Heart left ventricle (tissue), 16 donors: ENCODE measurements at regions not wholly inside any gene's neighbourhood (a gene's known extent, or its start where the extent isn't known, plus 50 kb on each side); places are given as distances from the start of the nearest gene placed in this dataset.
A peak's percentile ranks its signal among the peaks of the same experiment; 100 is the strongest.
"Not testable (repeated sequence)": the region's sequence is repeated elsewhere in the genome, so short reads cannot be mapped to it uniquely, and the experiment has no call there.

ENCODE experiments used
- ATAC-seq, 4 donors: fragments of 200-7000 bp; cut with Tn5 transposase; one replicate each; pipeline ENCODE4 v1.9.1; 2020 to 2022; ENCODE audit warnings: moderate library complexity in 4 of 4, mild to moderate bottlenecking in 3 of 4, moderate number of reproducible peaks in 1 of 4
- DNase-seq, 5 donors: peaks; one replicate each; pipeline ENCODE4 v3.0.0-alpha.2; 2020
- H3K27ac ChIP-seq, 12 donors: fragments of 200-600 bp; sonication (generic) in 4 of 12; one replicate each; pipeline versions ENCODE4 v1.5.0 to v1.8.0; 2016 to 2022; ENCODE audit warnings: mild to moderate bottlenecking in 2 of 12
- H3K27me3 ChIP-seq, 9 donors: fragments of 200-600 bp; sonication (generic) in 2 of 9; one replicate each; pipeline versions ENCODE4 v1.5.1 to v1.8.0; 2016 to 2022; ENCODE audit warnings: mild to moderate bottlenecking in 3 of 9
- H3K36me3 ChIP-seq, 9 donors: fragments of 200-600 bp; sonication (generic) in 2 of 9; one replicate each; pipeline versions ENCODE4 v1.5.0 to v1.8.0; 2018 to 2022; ENCODE audit warnings: mild to moderate bottlenecking in 2 of 9
- H3K4me1 ChIP-seq, 12 donors: fragments of 200-600 bp; sonication (generic) in 4 of 12; one replicate each; pipeline versions ENCODE4 v1.5.0 to v1.8.0; 2016 to 2022; ENCODE audit warnings: mild to moderate bottlenecking in 3 of 12
- H3K4me3 ChIP-seq, 12 donors: fragments of 200-600 bp; sonication (generic) in 4 of 12; one replicate each; pipeline versions ENCODE4 v1.5.0 to v1.8.0; 2017 to 2022; ENCODE audit warnings: mild to moderate bottlenecking in 9 of 12, moderate library complexity in 4 of 12
- H3K9me3 ChIP-seq, 12 donors: fragments of 200-600 bp; sonication (generic) in 4 of 12; one replicate each; pipeline versions ENCODE4 v1.5.0 to v1.8.0; 2016 to 2022; ENCODE audit warnings: mild to moderate bottlenecking in 1 of 12
- POLR2A ChIP-seq, 2 donors: fragments of 450-650 bp; IDR thresholded peaks; one replicate each; pipeline ENCODE4 v1.6.1; 2017; ENCODE audit warnings: antibody characterized with exemption in 2 of 2, mild to moderate bottlenecking in 2 of 2, moderate library complexity in 2 of 2
- WGBS, 4 donors: extraction: QIAGEN DNeasy Blood & Tissue Kit in 2 of 4; methylation state at CpG; one replicate each; pipeline versions ENCODE4 v1.1.5 to v1.1.7; 2013 to 2018; 5-methylcytosine and 5-hydroxymethylcytosine counted together
- intact Hi-C, 10 donors: fragments of 100-400 bp; cut with DNase I; formaldehyde crosslinking; loops; one replicate each; pipeline versions ENCODE4 v1.11.1 to v1.14.2; 2022
- TF ChIP-seq, protein P1 (sequence below), 12 donors: fragments of 200-600 bp; sonication (generic) in 4 of 12; IDR thresholded peaks; one replicate each; pipeline versions ENCODE4 v1.5.0 to v1.8.0; 2018 to 2022; ENCODE audit warnings: antibody characterized with exemption in 12 of 12, mild to moderate bottlenecking in 5 of 12
- donor health status: ischemic (EF 13 %, LVEDD 7.1; RV severe dilation, severe dysfunction).
- donor health status: healthy with polysubstance abuse.
- donor health status: DM: no; HTN: yes; CAD: no.
- donor health status: DM: no; HTN: no; CAD: no.
- donor health status: ischemic (EF 25% LVEDD 6.9; RV normal size, moderate dysfunction).
- donor health status: ischemic (EF 25% LVEDD 5.7; RV mildly dilated, moderate dysfunction).
- donor health status: healthy.
- donor health status: DM: yes; HTN: yes; CAD: no.
- donor health status: ischemic (EF 35%, LVEDD 5.7; RV mildly dilated, moderate dysfunction).
- donor health status: nonischemic (EF 11% LVEDD 7.7; RV severe dilation, severe dysfunction).
- donor health status: DM: yes; HTN: yes; CAD: no.
- donor health status: PGD.
- donor health status: ischemic (EF 29% LVEDD 5.4; RV normal size, mild dysfunction).
- donor health status: nonischemic (EF 23%, LVEDD 6.1; RV moderate dilation, normal function).

DNA sequence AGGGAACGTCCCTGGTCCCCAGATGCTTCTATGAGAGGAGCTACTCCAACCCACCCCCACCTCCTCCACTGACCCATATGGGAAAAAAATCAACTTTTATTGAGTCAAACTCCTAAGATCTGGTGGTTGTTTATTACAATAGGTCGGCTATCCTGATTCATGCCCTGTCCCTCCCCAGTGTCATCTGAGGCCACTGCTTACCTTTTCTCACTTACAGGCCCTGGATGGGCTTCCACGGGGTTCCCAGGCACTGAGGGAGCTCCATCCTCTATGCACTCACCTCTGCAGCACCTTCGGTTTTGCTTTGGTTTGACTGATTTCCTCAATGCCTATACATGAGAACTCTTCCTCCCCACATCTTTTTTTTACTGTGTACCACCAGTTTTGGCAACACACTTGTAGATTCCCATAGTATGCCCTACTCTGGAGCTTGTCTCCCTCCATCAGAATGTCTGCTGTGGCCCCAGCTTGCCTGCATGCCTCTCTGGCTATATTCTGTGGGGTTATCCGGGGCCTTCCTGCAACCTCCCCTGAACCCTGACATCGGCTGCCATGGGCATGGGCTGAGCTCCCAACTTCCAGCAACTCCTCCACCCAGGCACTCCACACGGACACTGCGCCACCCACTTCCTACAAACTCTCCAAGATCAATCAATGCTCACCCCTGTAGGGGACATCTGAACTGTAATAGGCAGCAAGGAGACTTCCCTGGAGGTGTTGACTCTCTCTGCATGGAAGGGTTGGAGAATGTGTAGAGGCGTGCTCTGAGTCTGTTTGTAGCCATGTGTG lies 236.1 kb downstream of the VAPA start:
- Histone ChIP-seq H3K4me1 (peaks cover 0 to 3% (median 0%) of the 10 kb centered on the region in 12 donors), H3K9me3 (no peaks in the 10 kb centered on the region), H3K36me3 (no peaks in the 10 kb centered on the region), H3K27me3 (no peaks in the 10 kb centered on the region), H3K27ac (no peak overlapping the region), H3K4me3 (no peak overlapping the region)
- TF ChIP-seq, protein P1, sequence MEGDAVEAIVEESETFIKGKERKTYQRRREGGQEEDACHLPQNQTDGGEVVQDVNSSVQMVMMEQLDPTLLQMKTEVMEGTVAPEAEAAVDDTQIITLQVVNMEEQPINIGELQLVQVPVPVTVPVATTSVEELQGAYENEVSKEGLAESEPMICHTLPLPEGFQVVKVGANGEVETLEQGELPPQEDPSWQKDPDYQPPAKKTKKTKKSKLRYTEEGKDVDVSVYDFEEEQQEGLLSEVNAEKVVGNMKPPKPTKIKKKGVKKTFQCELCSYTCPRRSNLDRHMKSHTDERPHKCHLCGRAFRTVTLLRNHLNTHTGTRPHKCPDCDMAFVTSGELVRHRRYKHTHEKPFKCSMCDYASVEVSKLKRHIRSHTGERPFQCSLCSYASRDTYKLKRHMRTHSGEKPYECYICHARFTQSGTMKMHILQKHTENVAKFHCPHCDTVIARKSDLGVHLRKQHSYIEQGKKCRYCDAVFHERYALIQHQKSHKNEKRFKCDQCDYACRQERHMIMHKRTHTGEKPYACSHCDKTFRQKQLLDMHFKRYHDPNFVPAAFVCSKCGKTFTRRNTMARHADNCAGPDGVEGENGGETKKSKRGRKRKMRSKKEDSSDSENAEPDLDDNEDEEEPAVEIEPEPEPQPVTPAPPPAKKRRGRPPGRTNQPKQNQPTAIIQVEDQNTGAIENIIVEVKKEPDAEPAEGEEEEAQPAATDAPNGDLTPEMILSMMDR (IDR thresholded peaks at IDR 0.05): no peak
- no peak for TF ChIP-seq POLR2A (IDR thresholded peaks at IDR 0.05)
- 91 to 95% (median 93%) methylated on average over 9 of the region's 9 CpGs for WGBS, 4 donors
- DNase-seq: no peak
- ATAC-seq: no peak
- intact Hi-C loops: no loop called here

DNA sequence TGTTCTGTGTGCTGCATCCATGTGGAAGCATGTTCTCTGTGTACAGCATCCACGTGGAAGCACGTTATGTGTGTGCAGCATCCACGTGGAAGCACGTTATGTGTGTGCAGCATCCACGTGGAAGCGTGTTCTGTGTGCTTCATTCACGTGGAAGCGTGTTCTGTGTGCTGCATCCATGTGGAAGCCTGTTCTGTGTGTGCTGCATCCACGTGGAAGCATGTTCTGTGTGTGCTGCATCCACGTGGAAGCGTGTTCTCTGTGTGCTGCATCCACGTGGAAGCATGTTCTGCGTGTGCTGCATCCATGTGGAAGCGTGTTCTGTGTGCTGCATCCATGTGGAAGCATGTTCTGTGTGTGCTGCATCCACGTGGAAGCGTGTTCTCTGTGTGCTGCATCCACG lies 236.8 kb downstream of the VAPA start:
- H3K27me3 ChIP-seq, DNase-seq, H3K4me3 ChIP-seq, H3K4me1 ChIP-seq, ATAC-seq, H3K27ac ChIP-seq, H3K36me3 ChIP-seq, H3K9me3 ChIP-seq, intact Hi-C loops: not testable (repeated sequence)
- 73 to 84% (median 82%) methylated on average over 17 of the region's 17 CpGs for WGBS, 4 donors

DNA sequence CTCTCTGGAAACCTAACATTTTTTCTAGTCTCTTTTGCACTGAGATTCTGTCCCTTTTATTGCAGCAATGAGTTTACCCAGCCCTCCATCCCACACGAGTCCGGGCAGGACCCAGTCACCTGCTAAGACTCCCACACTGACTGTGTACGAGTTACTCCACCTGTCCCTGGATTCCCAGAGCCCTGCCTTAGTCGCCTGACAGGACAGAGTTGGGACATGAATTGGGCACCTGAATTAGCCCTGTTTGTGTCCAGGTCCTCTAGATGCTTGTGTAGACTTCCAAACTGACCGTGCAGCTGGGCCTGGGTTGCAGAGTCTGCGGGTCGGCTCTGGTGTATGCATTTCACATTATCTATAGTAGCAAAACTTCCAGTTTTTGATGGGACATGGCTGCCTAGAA lies 238.7 kb downstream of the VAPA start:
- peaks cover 0 to 3% (median 0%) of the 10 kb centered on the region in 12 donors for H3K4me1 ChIP-seq
- DNase-seq (no peak), ATAC-seq (no peak)
- peaks cover 0 to 4% (median 0%) of the 10 kb centered on the region in 12 donors for H3K9me3 ChIP-seq
- WGBS, 4 donors: 93 to 97% (median 96%) methylated on average over 7 of the region's 7 CpGs
- no peaks in the 10 kb centered on the region for H3K36me3 ChIP-seq
- no peaks in the 10 kb centered on the region for H3K27me3 ChIP-seq
- no peak overlapping the region for H3K4me3 ChIP-seq
- H3K27ac ChIP-seq: no peak overlapping the region
- no peak for TF ChIP-seq POLR2A (IDR thresholded peaks at IDR 0.05)
- TF ChIP-seq, protein P1 (IDR thresholded peaks at IDR 0.05): no peak
- intact Hi-C loops: no loop called here

DNA sequence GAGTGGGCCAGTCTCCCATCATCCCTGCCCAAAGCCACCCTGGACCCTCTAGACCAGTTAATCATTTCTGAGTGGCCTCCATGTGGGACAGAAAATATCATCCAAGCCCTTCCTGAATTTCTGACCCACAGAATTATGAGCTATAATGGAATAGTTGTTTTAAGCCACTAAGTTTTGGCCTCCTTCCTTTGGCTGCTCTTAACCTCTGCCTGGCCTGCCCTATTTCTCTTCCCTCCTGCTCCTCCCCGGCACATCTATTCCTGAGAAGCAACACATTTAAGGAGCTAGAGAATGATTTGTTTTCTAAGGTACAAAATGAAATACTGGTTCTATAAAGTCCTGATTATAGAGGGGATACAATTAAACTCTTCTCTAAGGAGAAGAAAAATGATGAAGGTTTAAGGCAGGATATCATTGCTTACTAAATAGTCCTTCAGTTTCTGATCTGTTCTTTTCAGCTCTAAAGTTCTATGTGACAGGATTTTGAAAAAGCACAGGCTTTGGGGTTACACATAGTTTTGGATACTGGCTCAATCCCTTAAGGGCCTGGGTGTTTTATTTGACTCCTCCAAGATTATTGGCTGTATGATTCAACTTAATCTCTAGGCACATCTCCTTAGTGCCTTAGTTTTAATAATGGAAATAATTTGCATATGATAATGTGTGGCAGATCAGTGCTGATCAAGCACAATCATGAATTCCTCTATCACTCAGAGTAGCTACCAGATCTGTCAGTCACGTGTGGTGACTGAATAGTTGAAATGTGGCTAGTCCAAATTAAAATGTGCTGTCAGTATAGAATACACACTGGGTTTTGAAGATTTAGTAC lies 240.3 kb downstream of the VAPA start:
- H3K4me1 ChIP-seq: peaks cover 0 to 3% (median 0%) of the 10 kb centered on the region in 12 donors
- H3K4me3 ChIP-seq: no peak overlapping the region
- H3K36me3 ChIP-seq: no peaks in the 10 kb centered on the region
- ATAC-seq (peak in 2 of 4 donors; percentile 18 to 20), DNase-seq (no peak)
- H3K27me3 ChIP-seq: no peaks in the 10 kb centered on the region
- H3K9me3 ChIP-seq: peaks cover 0 to 4% (median 0%) of the 10 kb centered on the region in 12 donors
- peak overlapping the region in 4 of 12 donors; percentile 2 to 16 (median 4) for H3K27ac ChIP-seq
- TF ChIP-seq POLR2A (IDR thresholded peaks at IDR 0.05): no peak
- TF ChIP-seq, protein P1 (IDR thresholded peaks at IDR 0.05): no peak
- 74 to 82% (median 80%) methylated on average over 2 of the region's 2 CpGs for WGBS, 4 donors
- intact Hi-C loops: no loop called here
